T-cell (primary cell): ENCODE measurements at regions not wholly inside any gene's neighbourhood (a gene's known extent, or its start where the extent isn't known, plus 50 kb on each side); places are given as distances from the start of the nearest gene placed in this dataset.
"Not testable (repeated sequence)": the region's sequence is repeated elsewhere in the genome, so short reads cannot be mapped to it uniquely, and the experiment has no call there.

Experiments
- ATAC-seq, 4 experiments: fragments of 200-7000 bp in 3 of 4; fragments of 150-1000 bp in 1 of 4; cut with Tn5 transposase; replicated peaks in 1 of 4; 1 replicate in 3 of 4; 2 replicates in 1 of 4; pipeline ENCODE4 v1.10.0; 2021; ENCODE audit warnings: moderate library complexity in 3 of 4, mild to moderate bottlenecking in 2 of 4, moderate number of reproducible peaks in 1 of 4
- CTCF ChIA-PET, 2 donors: fragments of 300-600 bp; sonication (Branson Sonifier 250); formaldehyde crosslinking; loops; one replicate each; lab custom pipeline; 2022; ENCODE audit warnings: antibody characterized with exemption in 2 of 2; lab: Charles Lee
- POLR2A ChIA-PET, 2 donors: fragments of 300-600 bp; sonication (Branson Sonifier 250); formaldehyde crosslinking; loops; one replicate each; lab custom pipeline; 2022; ENCODE audit warnings: antibody characterized with exemption in 2 of 2; lab: Charles Lee
- DNase-seq, 35 experiments: peaks; one replicate each; pipeline versions ENCODE4 v3.0.0 to v3.0.0-alpha.2; 2013 to 2023
- H3K27ac ChIP-seq: one replicate; pipeline ENCODE4 v1.5.1; 2013; ENCODE audit warnings: low read length
- H3K27me3 ChIP-seq, 2 experiments: replicated peaks in 1 of 2; 1 replicate in 1 of 2; 2 replicates in 1 of 2; pipeline versions ENCODE4 v1.6.1 to v1.7.0; 2013; ENCODE audit warnings: low read length in 1 of 2, mixed read lengths in 1 of 2; ENCODE audit not compliant: control insufficient read depth in 2 of 2, insufficient read depth in 2 of 2; ENCODE audit errors: extremely low read depth in 1 of 2
- H3K36me3 ChIP-seq, 2 donors: 1 replicate in 1 of 2; 2 replicates in 1 of 2; pipeline versions ENCODE4 v1.6.1 to v1.7.0; 2013; ENCODE audit warnings: low read length in 1 of 2; ENCODE audit not compliant: control insufficient read depth in 2 of 2, insufficient read depth in 1 of 2; ENCODE audit errors: extremely low read depth in 1 of 2
- H3K4me1 ChIP-seq, 2 experiments: 1 replicate in 1 of 2; 2 replicates in 1 of 2; pipeline versions ENCODE4 v1.6.1 to v1.7.0; 2013; ENCODE audit warnings: low read length in 2 of 2, mixed read lengths in 1 of 2; ENCODE audit not compliant: insufficient read depth in 2 of 2, control insufficient read depth in 1 of 2; ENCODE audit errors: extremely low read depth in 1 of 2
- H3K4me3 ChIP-seq, 2 donors: 1 replicate in 1 of 2; 2 replicates in 1 of 2; pipeline versions ENCODE4 v1.5.1 to v1.7.0; 2013; ENCODE audit warnings: mild to moderate bottlenecking in 2 of 2, low read length in 1 of 2, moderate library complexity in 1 of 2; ENCODE audit not compliant: control insufficient read depth in 1 of 2; ENCODE audit errors: extremely low read depth in 1 of 2
- H3K9me3 ChIP-seq: 2 replicates; pipeline ENCODE4 v1.7.0; 2013
- H3K27ac Mint-ChIP-seq, 2 donors: one replicate each; pipeline ENCODE4 v1.8.0; 2020 to 2021; ENCODE audit warnings: mild to moderate bottlenecking in 2 of 2, mixed read lengths in 2 of 2
- H3K27me3 Mint-ChIP-seq, 2 donors: one replicate each; pipeline ENCODE4 v1.8.0; 2021 to 2022; ENCODE audit warnings: mixed read lengths in 2 of 2
- H3K36me3 Mint-ChIP-seq: one replicate; pipeline ENCODE4 v1.8.0; 2021; ENCODE audit warnings: mixed read lengths
- H3K4me1 Mint-ChIP-seq, 3 donors: one replicate each; pipeline ENCODE4 v1.8.0; 2020 to 2022; ENCODE audit warnings: mixed read lengths in 3 of 3, mild to moderate bottlenecking in 1 of 3
- H3K4me3 Mint-ChIP-seq, 3 donors: one replicate each; pipeline ENCODE4 v1.8.0; 2020 to 2022; ENCODE audit warnings: mild to moderate bottlenecking in 3 of 3, mixed read lengths in 3 of 3, moderate library complexity in 3 of 3
- H3K9me3 Mint-ChIP-seq, 3 donors: one replicate each; pipeline ENCODE4 v1.8.0; 2020 to 2022; ENCODE audit warnings: mixed read lengths in 3 of 3
- WGBS: methylation state at CpG from one replicate; pipeline ENCODE4 v1.1.5; 2013; ENCODE audit warnings: missing lambda C conversion rate; ENCODE audit not compliant: insufficient coverage; 5-methylcytosine and 5-hydroxymethylcytosine counted together

- Mint-ChIP-seq H3K27ac (no peak overlapping the region), H3K4me1 (no peaks in the 10 kb centered on the region), H3K36me3 (no peaks in the 10 kb centered on the region), H3K27me3 (no peaks in the 10 kb centered on the region), H3K9me3 (peaks cover 6 to 7% (median 6%) of the 10 kb centered on the region in 3 donors), H3K4me3 (no peak overlapping the region)
- WGBS = no CpG with 5 or more reads among the region's 2 CpGs
- Histone ChIP-seq H3K4me3 (no peak overlapping the region), H3K4me1 (no peaks in the 10 kb centered on the region), H3K36me3 (no peaks in the 10 kb centered on the region), H3K27ac (no peak overlapping the region), H3K27me3 (no peaks in the 10 kb centered on the region), H3K9me3 (no peaks in the 10 kb centered on the region)
- no peak for ATAC-seq
- POLR2A ChIA-PET = no interaction called here
- CTCF ChIA-PET = no interaction called here
- no peak for DNase-seq
Measured at GRCh38 chr7:86411814-86412213, 231.9 kb upstream of the GRM3 start.

- H3K4me3 ChIP-seq = no peak overlapping the region
- no peaks in the 10 kb centered on the region for H3K9me3 ChIP-seq
- H3K36me3 ChIP-seq = no peaks in the 10 kb centered on the region
- Mint-ChIP-seq H3K27ac (no peak overlapping the region), H3K4me3 (no peak overlapping the region), H3K36me3 (no peaks in the 10 kb centered on the region), H3K9me3 (peaks cover 0 to 2% (median 0%) of the 10 kb centered on the region in 3 donors), H3K4me1 (no peaks in the 10 kb centered on the region), H3K27me3 (no peaks in the 10 kb centered on the region)
- no peak for DNase-seq
- ATAC-seq = no peak
- H3K4me1 ChIP-seq = no peaks in the 10 kb centered on the region
- no peak overlapping the region for H3K27ac ChIP-seq
- ChIA-PET POLR2A (no interaction called here), CTCF (no interaction called here)
- H3K27me3 ChIP-seq = no peaks in the 10 kb centered on the region
- WGBS = 87% methylated on average over 5 of the region's 7 CpGs
Measured at GRCh38 chr7:86407291-86407690, 236.4 kb upstream of the GRM3 start.

GRCh38 chr7:86391813-86392212 is 251.9 kb upstream of the GRM3 start:
- Histone ChIP-seq H3K27me3 (no peaks in the 10 kb centered on the region), H3K27ac (no peak overlapping the region), H3K4me3 (no peak overlapping the region), H3K36me3 (no peaks in the 10 kb centered on the region), H3K9me3 (no peaks in the 10 kb centered on the region), H3K4me1 (no peaks in the 10 kb centered on the region)
- H3K4me3 Mint-ChIP-seq = no peak overlapping the region
- CTCF ChIA-PET = no interaction called here
- no peaks in the 10 kb centered on the region for H3K27me3 Mint-ChIP-seq
- no peak overlapping the region for H3K27ac Mint-ChIP-seq
- peaks cover 6 to 18% (median 11%) of the 10 kb centered on the region in 3 donors for H3K9me3 Mint-ChIP-seq
- H3K4me1 Mint-ChIP-seq = no peaks in the 10 kb centered on the region
- H3K36me3 Mint-ChIP-seq = no peaks in the 10 kb centered on the region
- 62% methylated on average over 5 of the region's 6 CpGs for WGBS
- ATAC-seq (no peak), DNase-seq (no peak)
- POLR2A ChIA-PET = no interaction called here

- H3K27me3 ChIP-seq, H3K4me1 Mint-ChIP-seq, H3K4me3 Mint-ChIP-seq, H3K4me1 ChIP-seq, ATAC-seq, CTCF ChIA-PET, H3K9me3 ChIP-seq, H3K27ac ChIP-seq, DNase-seq, H3K36me3 ChIP-seq, H3K27me3 Mint-ChIP-seq, H3K36me3 Mint-ChIP-seq, POLR2A ChIA-PET, H3K27ac Mint-ChIP-seq, H3K4me3 ChIP-seq: not testable (repeated sequence)
- H3K9me3 Mint-ChIP-seq = peaks cover 5 to 22% (median 22%) of the 10 kb centered on the region in 3 donors
- 78% methylated on average over 6 of the region's 10 CpGs for WGBS
Measured at GRCh38 chr7:86375602-86376001, 268.1 kb upstream of the GRM3 start.

GRCh38 chr7:86372262-86372661 is 271.4 kb upstream of the GRM3 start:
- no CpG with 5 or more reads among the region's 3 CpGs for WGBS
- ChIA-PET CTCF (interaction anchor here in 1 of 2 donors (1.2 kb wide), 1 partner anchor 12 kb away, joined by 4 read pairs; no protein-coding TSS in a partner anchor), POLR2A (no interaction called here)
- Mint-ChIP-seq H3K4me1 (no peaks in the 10 kb centered on the region), H3K36me3 (no peaks in the 10 kb centered on the region), H3K27ac (no peak overlapping the region), H3K27me3 (no peaks in the 10 kb centered on the region), H3K4me3 (no peak overlapping the region), H3K9me3 (peaks cover 7 to 14% (median 10%) of the 10 kb centered on the region in 3 donors)
- Histone ChIP-seq H3K36me3 (no peaks in the 10 kb centered on the region), H3K4me1 (no peaks in the 10 kb centered on the region), H3K27me3 (no peaks in the 10 kb centered on the region), H3K4me3 (no peak overlapping the region), H3K9me3 (no peaks in the 10 kb centered on the region), H3K27ac (no peak overlapping the region)
- ATAC-seq = no peak
- DNase-seq = no peak

GRCh38 chr7:86366946-86367345 is 276.8 kb upstream of the GRM3 start:
- no peak for DNase-seq
- no peaks in the 10 kb centered on the region for H3K36me3 ChIP-seq
- Mint-ChIP-seq H3K9me3 (peaks cover 9 to 11% (median 10%) of the 10 kb centered on the region in 3 donors), H3K27me3 (no peaks in the 10 kb centered on the region), H3K4me1 (no peaks in the 10 kb centered on the region), H3K27ac (no peak overlapping the region), H3K36me3 (no peaks in the 10 kb centered on the region), H3K4me3 (no peak overlapping the region)
- H3K27ac ChIP-seq = no peak overlapping the region
- ChIA-PET POLR2A (no interaction called here), CTCF (interaction anchor here in 1 of 2 donors (0.6 kb wide), 1 partner anchor 575 kb away, joined by 3 read pairs; no protein-coding TSS in a partner anchor)
- no peaks in the 10 kb centered on the region for H3K9me3 ChIP-seq
- H3K4me3 ChIP-seq = no peak overlapping the region
- H3K4me1 ChIP-seq = no peaks in the 10 kb centered on the region
- ATAC-seq = no peak
- no peaks in the 10 kb centered on the region for H3K27me3 ChIP-seq

- H3K27me3 ChIP-seq, CTCF ChIA-PET, H3K36me3 ChIP-seq, H3K27ac ChIP-seq, H3K36me3 Mint-ChIP-seq, H3K4me3 Mint-ChIP-seq, DNase-seq, H3K4me3 ChIP-seq, H3K27me3 Mint-ChIP-seq, H3K4me1 Mint-ChIP-seq, H3K9me3 Mint-ChIP-seq, H3K4me1 ChIP-seq, POLR2A ChIA-PET, H3K27ac Mint-ChIP-seq, H3K9me3 ChIP-seq, ATAC-seq: not testable (repeated sequence)
- no CpG with 5 or more reads among the region's 14 CpGs for WGBS
Measured at GRCh38 chr7:86340407-86340806, 303.3 kb upstream of the GRM3 start.
